GM19397 (cell line): ENCODE measurements at regions not wholly inside any gene's neighbourhood (a gene's known extent, or its start where the extent isn't known, plus 50 kb on each side); places are given as distances from the start of the nearest gene placed in this dataset.

Experiments used
- ATAC-seq: cut with Tn5 transposase; IDR thresholded peaks from one replicate; pipeline ENCODE4 v1.9.1; 2021; ENCODE audit warnings: mild to moderate bottlenecking, moderate library complexity; ENCODE audit not compliant: unreplicated experiment

DNA sequence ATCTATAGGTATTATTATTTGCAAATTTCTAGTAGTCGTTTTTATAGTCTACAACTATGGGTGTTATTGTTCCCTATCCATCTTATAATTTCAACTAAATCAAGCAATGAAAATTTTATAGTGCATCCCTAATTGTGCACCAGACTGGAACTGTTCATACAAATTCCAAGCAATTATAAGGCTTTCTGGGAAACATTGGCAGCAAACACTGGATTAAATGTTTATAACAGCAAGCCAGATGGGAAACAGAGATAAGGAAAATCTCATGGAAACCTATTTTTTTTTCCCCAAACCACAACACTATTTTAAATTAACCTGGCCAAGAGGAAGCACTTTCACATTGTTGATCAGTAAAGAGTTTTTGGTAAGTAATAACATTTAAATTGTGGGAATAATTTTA lies 524.3 kb downstream of the RASEF start:
- no peak for ATAC-seq

DNA sequence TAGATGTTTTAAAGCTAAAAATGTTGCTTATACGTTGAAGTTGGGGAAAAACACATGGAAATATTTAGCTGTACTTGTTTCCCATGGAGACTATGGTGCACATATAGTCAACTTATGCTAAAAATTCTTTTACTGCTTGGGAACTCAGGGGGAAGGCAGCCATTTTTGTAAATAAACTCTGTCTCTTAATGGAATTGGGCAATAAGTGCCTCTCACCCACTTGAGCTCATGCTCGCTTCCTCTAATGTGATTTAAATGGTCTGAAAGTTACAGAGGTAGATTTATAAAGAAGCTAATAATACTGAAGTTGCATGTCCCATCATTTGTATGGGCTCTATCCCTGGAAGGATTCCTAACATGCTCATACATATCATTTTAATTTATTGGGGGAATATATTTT lies 523.8 kb downstream of the RASEF start:
- no peak for ATAC-seq

DNA sequence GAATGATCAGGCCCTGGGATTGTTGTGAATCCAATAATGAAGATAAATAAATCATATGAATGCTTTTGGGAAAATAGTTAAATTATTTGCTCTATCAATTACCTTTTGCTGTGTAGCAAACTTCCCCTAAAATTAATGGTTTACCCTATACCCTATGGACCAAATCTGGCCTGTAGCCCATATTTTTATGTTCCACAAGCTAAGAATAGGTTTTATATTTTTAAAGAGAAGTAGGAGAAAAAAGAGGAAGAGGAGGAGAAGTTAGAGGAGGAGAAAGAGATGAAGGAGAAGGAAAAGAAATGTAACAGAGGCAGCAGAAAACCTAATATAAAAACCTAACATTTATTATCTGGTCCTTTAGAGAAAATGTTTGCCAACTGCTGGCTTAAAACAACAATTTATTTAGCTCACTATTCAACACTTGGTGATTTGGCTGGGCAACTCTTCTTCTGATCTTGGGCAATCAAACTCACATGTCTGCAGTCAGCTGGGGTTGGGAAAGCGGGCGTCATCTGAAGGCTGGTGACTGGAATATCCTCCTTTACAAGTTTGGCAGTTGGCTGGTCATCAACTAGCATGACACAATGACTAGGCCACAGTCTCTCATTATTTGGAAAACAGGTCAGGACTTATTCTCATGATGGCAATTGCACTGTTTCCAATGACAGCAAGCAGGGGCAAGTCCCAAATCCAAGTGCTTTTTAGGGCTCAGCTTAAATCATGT lies 522.9 kb downstream of the RASEF start:
- ATAC-seq: no peak

DNA sequence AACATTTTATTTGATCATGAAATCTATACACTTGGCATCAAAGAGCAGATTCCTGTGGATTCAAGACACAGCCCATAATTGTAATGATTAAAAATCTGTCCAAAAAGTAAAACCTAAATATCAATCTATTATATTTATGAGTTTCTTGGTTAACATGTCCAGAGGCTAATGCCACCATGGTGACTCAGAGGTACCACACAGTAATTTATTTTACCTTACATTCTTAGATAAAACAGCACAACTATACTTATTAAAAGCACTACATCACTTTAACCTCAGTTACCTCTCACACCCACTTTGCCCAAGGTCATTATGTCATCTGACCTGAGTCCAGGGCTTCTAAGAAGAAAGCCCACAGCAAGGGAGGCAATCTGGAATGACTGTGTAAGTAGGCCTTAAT lies 519.2 kb downstream of the RASEF start:
- no peak for ATAC-seq

DNA sequence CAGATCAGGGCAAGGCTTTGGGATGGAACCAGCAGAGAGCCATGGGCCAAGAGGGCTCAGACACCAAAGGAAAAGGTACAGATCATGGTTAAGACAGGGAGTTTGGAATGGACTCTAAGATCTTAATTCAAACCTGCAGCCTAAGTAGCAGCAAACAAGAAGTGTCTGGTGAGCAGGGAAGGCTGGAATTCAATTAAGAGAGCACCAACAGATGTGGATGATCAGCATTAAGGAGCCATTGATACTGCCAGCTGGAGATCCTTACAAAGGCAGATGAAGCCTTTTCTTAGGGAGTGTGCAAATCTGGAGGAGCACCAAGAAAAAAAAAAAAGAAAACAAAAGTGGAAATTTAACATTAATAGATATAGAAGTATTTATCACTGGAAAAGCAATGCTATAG lies 516.8 kb downstream of the RASEF start:
- ATAC-seq: no peak

DNA sequence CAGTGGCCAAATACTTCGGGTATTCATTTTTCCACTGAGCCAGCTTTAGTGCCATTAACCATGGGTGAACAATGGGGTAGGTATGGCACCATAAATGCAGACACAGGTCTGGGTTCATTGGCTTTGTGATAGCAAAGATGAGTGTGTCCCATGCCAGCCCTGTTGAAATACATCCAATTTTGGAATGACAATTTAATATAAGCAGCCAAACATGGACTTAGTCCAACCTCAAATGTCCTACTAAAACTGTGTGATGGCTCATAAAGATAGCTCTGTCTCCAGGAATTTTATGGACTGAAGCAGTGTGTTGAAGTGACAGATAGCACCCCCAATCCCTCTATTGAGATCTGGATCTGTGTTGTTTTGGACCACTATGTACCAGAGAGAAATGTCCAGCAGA lies 514.9 kb downstream of the RASEF start:
- no peak for ATAC-seq

DNA sequence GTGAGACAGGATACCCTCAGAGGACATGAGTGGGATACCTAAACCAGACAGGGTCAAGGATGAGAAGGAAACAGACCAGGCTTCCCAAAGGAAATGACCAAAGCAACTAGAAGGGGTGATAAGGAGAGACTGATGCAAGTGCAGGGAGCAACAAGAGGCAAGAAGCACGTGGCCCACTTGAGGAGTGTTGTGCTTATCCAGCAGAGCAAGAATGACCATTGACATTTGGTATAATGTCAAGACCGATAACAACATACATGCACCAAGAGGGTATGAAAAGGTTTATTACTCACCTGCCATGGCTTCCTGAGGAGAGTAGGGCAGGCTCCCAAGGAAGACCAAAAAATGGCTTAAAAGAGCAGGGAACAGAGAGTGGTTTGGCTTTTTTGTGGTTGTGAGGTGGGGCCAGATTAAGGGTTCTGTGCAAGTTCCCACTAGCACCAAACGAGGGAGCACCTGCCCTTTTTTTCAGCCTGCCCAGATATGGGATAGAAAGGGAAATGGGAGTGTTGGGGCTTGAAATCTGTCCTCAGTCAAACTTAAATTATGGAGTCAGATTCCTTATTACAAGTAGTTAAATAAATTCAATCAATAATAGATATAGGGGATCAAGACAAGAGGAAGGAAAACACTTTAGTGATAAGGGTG lies 513.6 kb downstream of the RASEF start:
- ATAC-seq: no peak

DNA sequence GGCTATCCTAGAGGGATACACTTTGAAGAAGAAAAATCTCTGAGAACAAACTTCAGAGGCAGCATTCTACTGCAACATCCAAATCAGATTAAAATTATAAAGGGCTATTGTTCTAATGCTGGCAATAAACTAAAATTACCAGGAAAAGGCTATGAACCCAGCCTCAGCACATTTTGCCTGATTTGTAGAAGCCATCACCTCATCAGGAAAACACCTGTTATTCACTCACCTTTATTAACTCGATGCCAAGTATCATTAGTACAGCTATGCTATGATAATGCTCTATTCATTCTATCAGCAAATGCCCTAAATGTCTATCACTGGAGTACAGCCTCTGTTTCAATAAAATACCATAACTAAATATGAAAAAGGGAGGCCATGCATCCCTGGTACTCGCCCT lies 510.2 kb downstream of the RASEF start:
- no peak for ATAC-seq

DNA sequence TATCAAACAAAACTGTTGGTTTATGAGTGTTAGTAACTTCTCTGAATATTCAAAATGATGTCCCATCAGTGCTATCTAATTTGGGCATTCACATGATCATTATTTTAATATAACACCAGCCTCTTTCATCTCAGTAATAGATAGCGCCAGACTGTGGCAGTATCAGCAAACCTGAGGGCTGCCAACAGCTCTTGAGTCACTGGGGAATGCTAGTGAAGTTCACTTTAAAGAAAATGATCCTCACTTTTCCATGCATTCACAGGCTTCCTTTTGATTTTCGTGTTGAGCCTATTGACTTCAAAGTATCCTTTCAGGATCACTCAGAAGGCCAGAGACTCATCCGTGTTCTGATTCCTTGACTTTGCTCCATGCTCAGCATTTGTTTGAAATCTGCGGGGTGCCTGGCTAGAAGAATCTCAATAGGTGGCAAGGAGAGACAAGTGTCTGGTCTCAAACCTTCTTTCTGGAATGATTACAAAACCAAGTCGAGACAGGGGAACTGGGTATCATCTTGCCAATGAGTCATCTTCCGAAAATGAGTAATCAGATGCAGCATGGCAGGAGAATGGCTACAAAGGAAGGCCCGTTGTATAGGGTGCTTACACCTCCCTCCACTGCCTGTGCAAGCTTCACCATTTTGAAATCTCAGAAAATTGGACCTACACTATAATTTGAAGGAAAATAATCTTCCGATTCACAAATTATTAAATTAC lies 509.1 kb downstream of the RASEF start:
- ATAC-seq: no peak

DNA sequence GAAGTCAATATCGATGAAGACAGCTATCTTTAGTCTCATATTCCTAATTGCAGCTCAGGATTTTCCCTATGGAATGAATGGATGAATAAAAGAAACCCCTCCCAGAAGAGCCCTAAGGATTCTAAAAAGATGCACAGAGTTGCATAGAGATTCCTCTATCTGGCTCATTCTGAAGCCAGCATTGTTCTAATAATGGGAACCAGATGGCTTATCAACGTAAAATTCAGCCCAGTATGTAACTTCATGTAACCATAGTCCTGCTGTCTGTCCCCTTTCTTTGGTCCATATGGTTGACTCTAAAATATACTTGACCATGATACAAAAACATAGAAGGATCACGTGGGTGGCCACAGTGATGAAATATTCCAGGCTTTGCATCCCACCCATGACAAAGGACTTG lies 508.6 kb downstream of the RASEF start:
- no peak for ATAC-seq

DNA sequence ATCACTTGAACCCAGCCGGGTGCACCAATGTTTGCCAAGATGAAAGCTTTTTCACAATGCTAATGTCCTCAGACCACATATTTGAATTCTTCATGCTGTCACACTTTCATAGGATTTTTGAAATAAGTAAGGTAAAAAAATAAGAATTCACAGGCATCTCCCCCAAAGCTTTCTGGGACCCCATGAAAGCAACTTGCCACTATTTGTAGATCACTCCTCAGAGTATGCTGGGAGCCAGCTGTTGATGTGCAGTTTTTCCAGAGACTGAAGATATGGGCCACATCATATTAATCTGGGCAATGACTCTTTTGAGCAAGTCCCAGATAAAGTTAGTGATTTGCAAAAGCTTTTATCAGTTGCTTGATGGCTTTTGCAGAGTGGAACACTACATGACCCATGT lies 507.9 kb downstream of the RASEF start:
- ATAC-seq: no peak

DNA sequence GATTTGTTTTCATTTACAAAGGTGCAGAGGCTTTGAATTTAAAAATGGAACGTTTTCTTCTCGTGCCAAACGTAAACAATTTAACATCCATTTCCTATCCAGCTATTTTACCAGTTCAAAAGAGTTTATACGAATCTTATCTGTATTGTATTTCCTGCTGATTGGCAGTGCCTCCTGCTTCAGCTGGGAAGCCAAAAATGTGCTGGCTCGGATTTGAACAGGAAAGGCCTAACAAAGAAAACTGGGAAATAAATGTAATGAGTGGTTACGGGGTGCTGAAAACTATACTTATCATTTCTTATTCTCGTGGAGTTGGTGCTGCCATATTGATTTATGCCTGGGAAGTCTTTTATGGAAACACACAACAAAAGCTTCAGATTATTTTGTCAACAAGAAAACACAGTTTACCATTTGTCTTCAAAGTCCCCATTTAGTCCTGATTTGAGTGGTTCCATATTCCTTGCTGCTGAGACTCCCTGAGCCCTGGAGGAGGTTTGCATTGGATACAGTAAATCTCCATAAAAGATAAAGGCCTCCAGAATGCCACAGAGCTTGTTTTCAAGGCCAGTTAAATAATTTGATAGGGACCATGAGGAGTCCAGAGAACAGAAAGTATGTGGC lies 507.4 kb downstream of the RASEF start:
- no peak for ATAC-seq

DNA sequence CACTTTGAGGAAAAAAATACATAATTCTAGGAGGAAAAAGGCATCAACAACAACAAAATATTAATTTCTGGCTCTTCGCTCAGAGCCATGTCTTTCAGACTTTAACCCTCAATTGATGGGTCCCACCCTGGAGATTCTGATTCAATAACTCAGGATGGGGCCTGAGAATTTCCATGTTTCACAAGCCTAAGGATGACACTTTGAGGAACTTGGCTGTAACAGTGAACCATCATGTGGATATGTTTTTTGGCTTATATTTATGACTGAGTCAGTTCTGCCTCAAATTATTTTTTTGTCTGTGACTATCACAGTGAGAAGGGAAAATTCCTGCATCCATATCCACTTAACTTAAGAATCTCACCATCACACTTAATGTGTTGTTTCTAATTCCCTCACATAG lies 504.6 kb downstream of the RASEF start:
- ATAC-seq: no peak

DNA sequence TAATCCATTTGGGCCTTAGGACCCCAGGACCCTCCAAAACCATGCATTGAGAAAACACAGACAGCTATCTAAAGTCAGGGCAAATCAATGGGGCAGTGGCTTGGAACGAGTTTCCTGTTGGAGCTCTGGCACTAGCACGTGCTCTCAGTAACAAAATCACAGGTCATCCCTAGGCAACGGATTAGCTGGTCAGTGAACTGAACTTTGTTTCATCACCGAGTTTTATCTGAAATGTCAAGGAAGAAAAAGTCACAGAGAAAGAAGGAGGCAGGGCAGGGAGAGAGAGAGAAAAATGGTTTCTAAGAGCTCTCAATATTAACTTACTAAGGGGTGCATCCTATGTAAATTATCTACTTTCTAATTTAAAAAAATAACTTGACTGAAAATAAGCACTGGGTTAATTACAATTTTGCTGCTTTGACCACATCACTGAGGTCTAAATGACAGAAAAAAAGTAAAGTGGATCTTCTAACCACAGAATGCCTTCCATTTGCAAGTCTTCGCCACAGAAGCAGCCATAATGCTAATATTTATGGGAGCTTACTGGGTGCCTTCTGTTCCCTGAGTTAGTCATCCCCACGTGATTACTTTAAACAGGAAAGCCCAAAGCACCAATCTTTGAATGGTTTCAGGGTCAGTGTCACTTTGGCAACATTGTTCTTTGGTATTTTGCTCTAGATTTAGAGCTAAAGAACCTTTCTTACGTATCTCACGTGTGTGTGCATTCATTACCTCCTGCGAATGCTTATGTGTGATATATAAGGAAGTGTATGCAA lies 503.9 kb downstream of the RASEF start:
- ATAC-seq: no peak

DNA sequence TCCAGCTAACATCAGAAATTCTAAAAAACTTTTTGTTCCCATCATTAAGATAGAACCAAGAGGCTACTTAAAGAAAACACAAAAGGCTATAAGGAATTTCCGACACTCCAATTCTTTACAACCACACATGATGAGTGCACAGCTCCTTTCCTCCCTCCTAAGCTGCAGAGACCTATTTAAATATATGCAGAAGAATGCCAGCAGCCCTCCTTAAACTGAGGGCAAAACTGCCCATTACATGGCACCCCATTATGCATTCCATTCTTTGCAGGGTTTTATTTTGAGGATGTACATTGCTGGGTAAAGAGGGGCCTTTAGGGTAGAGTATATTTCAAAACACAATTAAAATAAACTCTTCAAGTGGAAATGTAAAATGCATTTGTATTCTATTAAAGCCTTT lies 502.9 kb downstream of the RASEF start:
- no peak for ATAC-seq

DNA sequence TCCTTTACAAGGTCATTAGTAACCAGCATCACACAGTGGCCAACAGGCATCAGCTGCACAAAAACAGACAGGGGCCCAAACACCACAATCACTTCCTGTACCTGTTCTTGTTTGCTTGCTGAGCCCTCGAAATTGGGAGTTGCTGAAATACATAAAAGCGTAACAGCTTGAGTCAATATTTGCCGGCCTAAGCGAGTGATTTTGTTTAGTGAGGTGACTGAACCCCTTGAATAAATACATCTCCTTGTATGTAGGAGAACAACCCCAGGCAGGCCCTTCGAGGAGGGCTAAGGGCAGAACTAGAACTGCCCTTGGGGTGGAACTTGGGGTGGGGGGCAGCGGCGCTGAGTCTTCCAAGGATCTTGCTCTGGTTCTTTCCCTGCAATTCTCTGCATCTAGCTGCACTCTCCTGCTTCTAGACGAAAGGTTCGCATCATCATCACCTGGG lies 502.5 kb downstream of the RASEF start:
- no peak for ATAC-seq

DNA sequence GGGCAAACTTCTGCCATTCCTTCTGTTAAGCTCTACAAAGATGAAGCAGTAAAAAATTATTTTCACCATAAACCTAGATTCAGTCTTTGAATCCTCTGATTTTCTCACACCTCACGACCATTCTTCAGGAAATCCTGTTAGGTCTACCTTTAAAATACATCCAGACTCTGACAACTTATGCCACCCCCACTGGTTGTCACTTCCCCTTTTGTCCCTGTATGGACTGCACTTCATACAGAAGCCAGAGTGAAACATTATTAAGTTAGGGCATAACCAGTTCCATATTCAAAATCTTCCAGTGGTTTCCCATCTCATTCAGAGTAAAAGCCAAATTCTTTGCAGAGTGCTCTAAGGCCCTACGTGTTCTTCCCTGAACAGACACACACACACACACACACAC lies 499.8 kb downstream of the RASEF start:
- no peak for ATAC-seq

DNA sequence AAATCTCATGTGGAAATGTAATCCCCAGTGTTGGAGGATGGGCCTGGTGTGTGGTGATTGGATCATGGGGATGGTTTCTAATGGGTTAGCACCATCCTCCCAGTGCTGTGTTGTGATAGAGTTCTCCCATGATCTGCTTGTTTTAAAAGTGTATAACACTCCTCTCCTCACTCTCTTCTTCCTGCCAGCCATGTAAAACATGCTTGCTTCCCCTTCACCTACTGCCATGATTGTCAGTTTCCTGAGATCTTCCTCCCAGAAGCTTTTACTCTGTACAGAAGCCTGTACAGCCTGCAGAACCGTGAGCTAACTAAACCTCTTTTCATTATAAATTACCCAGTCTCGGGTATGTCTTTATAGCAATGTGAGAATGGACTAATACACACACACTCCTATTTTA lies 499.1 kb downstream of the RASEF start:
- ATAC-seq: no peak

DNA sequence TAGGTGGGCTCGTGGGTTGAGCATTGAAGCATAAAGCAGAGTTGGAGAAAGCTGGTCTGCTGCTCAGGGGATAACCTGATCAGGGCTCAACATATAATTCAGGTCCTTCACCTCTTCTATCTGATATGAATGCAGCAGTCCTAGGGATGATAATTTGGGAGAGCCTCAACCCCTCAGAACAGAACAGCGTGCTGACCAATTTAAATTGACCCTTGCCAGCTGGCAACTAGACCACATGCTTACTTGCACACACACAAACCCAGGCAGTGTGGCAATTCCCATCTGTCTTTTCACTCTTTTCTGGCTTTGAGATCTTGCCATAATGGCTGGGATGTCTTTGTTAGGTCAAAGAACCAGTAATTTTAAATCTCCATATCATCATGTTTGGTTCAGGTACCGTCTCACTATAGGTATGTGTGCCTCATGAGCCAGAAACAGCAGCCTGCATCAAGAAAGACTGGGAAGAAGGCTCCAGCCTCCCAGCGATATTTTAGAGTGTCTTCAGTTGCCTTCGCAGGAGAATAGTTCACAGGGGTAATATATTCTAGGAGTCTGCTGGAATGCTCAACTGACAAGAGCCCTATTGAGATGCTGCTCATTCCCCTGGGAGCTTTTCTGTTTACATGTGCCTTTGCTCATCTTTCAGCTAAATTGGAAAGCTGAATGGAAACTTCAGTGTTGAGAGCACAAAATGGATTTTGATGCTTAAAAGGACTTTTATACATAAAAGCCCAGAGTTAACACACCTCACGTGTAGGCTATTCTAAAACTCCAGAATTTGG lies 497.6 kb downstream of the RASEF start:
- ATAC-seq: no peak

DNA sequence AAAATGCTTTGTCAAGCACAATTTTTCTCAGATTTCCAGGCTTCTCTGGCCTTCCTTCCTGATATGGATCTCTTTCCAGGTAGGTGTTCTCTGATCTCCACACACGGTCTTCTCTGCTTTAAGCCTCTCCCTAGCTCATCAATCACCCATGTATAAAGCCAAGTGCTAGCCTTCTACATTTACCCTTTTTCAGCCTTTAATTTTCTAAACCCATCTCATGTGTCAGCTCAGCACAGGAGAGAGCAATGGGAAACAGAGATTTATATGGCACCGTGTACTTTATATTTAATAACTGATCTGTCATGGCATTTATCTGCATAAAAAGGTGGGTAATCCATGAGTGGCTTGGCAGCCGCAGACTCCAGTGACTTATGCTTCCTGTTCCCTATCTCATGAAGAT lies 495.0 kb downstream of the RASEF start:
- ATAC-seq: no peak
